B cell (primary cell): ENCODE measurements at regions not wholly inside any gene's neighbourhood (a gene's known extent, or its start where the extent isn't known, plus 50 kb on each side); places are given as distances from the start of the nearest gene placed in this dataset.

Experiments used
- ATAC-seq: fragments of 200-7000 bp; cut with Tn5 transposase; one replicate; pipeline ENCODE4 v1.10.0; 2021; ENCODE audit warnings: low read depth, mild to moderate bottlenecking, moderate number of reproducible peaks, moderate library complexity
- CTCF ChIA-PET: fragments of 350-600 bp; sonication (Branson Sonifier 250); formaldehyde crosslinking; loops from one replicate; lab custom pipeline; 2021; ENCODE audit warnings: antibody characterized with exemption, inconsistent platforms; lab: Charles Lee
- POLR2A ChIA-PET: fragments of 350-600 bp; sonication (Branson Sonifier 250); formaldehyde crosslinking; loops from one replicate; lab custom pipeline; 2021; ENCODE audit warnings: antibody characterized with exemption; lab: Charles Lee
- DNase-seq: peaks from one replicate; pipeline ENCODE4 v3.0.0; 2013
- H2AFZ ChIP-seq: 2 replicates; pipeline ENCODE4 v1.6.1; 2012; ENCODE audit warnings: mild to moderate bottlenecking, low read depth, low read length; ENCODE audit not compliant: insufficient read depth, poor library complexity, severe bottlenecking
- H3K27ac ChIP-seq, 2 donors: 1 replicate in 1 of 2; 2 replicates in 1 of 2; pipeline ENCODE4 v1.5.1; 2012 to 2013; ENCODE audit warnings: low read length in 2 of 2, mild to moderate bottlenecking in 2 of 2, moderate library complexity in 1 of 2
- H3K27me3 ChIP-seq, 4 experiments: fragments of 200-600 bp in 1 of 4; sonication (generic) in 1 of 4; replicated peaks in 1 of 4; 1 replicate in 2 of 4; 2 replicates in 2 of 4; pipeline versions ENCODE4 v1.6.1 to v1.7.0; 2013 to 2016; ENCODE audit warnings: low read length in 3 of 4, mild to moderate bottlenecking in 2 of 4, mixed read lengths in 1 of 4, moderate library complexity in 1 of 4; ENCODE audit not compliant: insufficient read depth in 4 of 4, control insufficient read depth in 3 of 4; ENCODE audit errors: control extremely low read depth in 1 of 4
- H3K36me3 ChIP-seq, 2 experiments: replicated peaks in 1 of 2; 1 replicate in 1 of 2; 2 replicates in 1 of 2; pipeline versions ENCODE4 v1.6.1 to v1.7.1; 2013; ENCODE audit warnings: low read length in 1 of 2; ENCODE audit not compliant: insufficient read depth in 2 of 2, control insufficient read depth in 1 of 2; ENCODE audit errors: control extremely low read depth in 1 of 2, extremely low read depth in 1 of 2
- H3K4me1 ChIP-seq, 2 donors: fragments of 200-600 bp in 1 of 2; sonication (generic) in 1 of 2; 1 replicate in 1 of 2; 2 replicates in 1 of 2; pipeline versions ENCODE4 v1.5.1 to v1.6.1; 2013 to 2017; ENCODE audit warnings: low read length in 2 of 2; ENCODE audit not compliant: control insufficient read depth in 2 of 2, insufficient read depth in 2 of 2
- H3K4me2 ChIP-seq: replicated peaks from 2 replicates; pipeline ENCODE3; 2012; ENCODE audit warnings: mild to moderate bottlenecking, low read depth, low read length; ENCODE audit not compliant: poor library complexity, severe bottlenecking
- H3K4me3 ChIP-seq, 5 experiments: fragments of 200-600 bp in 1 of 5; sonication (generic) in 1 of 5; 1 replicate in 3 of 5; 2 replicates in 2 of 5; pipeline versions ENCODE4 v1.5.1 to v1.7.0; 2011 to 2016; ENCODE audit warnings: low read length in 4 of 5, mild to moderate bottlenecking in 4 of 5, low read depth in 2 of 5, control low read depth in 1 of 5, moderate library complexity in 1 of 5; ENCODE audit not compliant: insufficient read depth in 1 of 5; ENCODE audit errors: control extremely low read depth in 1 of 5, extremely low read depth in 1 of 5
- H3K79me2 ChIP-seq: fragments of 200-600 bp; sonication (generic); one replicate; pipeline ENCODE4 v1.6.0; 2016; ENCODE audit warnings: low read length; ENCODE audit not compliant: control insufficient read depth, insufficient read depth
- H3K9ac ChIP-seq: fragments of 200-600 bp; sonication (generic); 2 replicates; pipeline ENCODE4 v1.6.1; 2017; ENCODE audit warnings: mild to moderate bottlenecking, low read length, moderate library complexity
- H3K9me3 ChIP-seq, 3 donors: one replicate each; pipeline versions ENCODE4 v1.6.1 to v1.7.1; 2013; ENCODE audit warnings: low read length in 2 of 3; ENCODE audit not compliant: control insufficient read depth in 2 of 3, insufficient read depth in 1 of 3; ENCODE audit errors: control extremely low read depth in 1 of 3
- H4K20me1 ChIP-seq: 2 replicates; pipeline ENCODE4 v1.6.0; 2012; ENCODE audit warnings: mild to moderate bottlenecking, low read length; ENCODE audit not compliant: insufficient read depth, control insufficient read depth, poor library complexity, severe bottlenecking
- H3K27ac Mint-ChIP-seq: one replicate; pipeline ENCODE4 v1.8.0; 2021; ENCODE audit warnings: mixed read lengths
- H3K27me3 Mint-ChIP-seq: one replicate; pipeline ENCODE4 v1.8.0; 2021; ENCODE audit warnings: mixed read lengths
- H3K4me1 Mint-ChIP-seq: one replicate; pipeline ENCODE4 v1.8.0; 2021; ENCODE audit warnings: mixed read lengths
- H3K4me3 Mint-ChIP-seq: one replicate; pipeline ENCODE4 v1.8.0; 2021; ENCODE audit warnings: mixed read lengths
- H3K9me3 Mint-ChIP-seq: one replicate; pipeline ENCODE4 v1.8.0; 2022; ENCODE audit warnings: mixed read lengths; ENCODE audit not compliant: insufficient read depth
- EZH2 ChIP-seq: IDR thresholded peaks from 2 replicates; pipeline ENCODE4 v1.6.1; 2012; ENCODE audit warnings: borderline replicate concordance, low read depth, mild to moderate bottlenecking, moderate library complexity, low read length; ENCODE audit not compliant: insufficient read depth, poor library complexity, severe bottlenecking
- WGBS: methylation state at CpG from one replicate; pipeline ENCODE4 v1.1.5; 2013; ENCODE audit warnings: missing lambda C conversion rate; ENCODE audit not compliant: insufficient coverage; 5-methylcytosine and 5-hydroxymethylcytosine counted together
- intact Hi-C: fragments of 100-400 bp; cut with micrococcal nuclease; formaldehyde crosslinking; loops from one replicate; pipeline ENCODE4 v1.10.0; 2022
- TF ChIP-seq, protein P1 (sequence below): fragments of 200-600 bp; IDR thresholded peaks from one replicate; pipeline ENCODE4 v1.8.0; 2022; ENCODE audit warnings: antibody characterized with exemption, mild to moderate bottlenecking

DNA sequence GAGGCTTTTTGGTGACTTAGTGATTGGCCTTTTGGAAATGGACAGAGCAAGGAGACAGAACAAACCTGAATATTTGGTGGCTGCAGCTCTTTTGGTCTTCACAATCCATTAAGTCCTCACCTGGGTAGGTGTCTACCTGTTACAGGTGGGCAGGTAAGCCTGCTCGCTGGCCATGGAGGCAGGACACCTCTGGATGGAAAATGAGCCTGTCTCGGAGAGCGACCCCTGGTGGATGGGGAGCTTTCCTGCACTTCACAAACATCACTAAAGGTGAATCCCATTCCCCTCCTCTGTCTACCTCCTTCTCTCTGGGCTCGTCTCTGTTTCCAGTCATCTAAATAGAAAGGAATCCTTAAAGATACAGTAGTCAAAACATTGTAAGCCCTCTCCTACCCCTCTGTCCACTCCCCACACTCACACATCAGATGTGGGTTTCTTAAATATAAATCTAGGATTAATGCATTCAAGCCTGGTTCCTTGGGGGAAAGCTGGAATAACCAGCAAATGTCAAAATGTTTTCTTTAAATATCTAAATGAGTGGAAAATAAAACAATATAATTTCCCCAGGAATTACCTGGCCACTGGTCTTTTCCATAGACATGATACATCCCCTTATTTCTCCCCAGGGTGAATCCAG is 304.9 kb downstream of the CDH26 start:
- H2AFZ ChIP-seq: no peak overlapping the region
- DNase-seq: peak; percentile 44
- Mint-ChIP-seq H3K4me3 (no peak overlapping the region), H3K9me3 (no peaks in the 10 kb centered on the region), H3K4me1 (no peaks in the 10 kb centered on the region), H3K27me3 (no peaks in the 10 kb centered on the region), H3K27ac (no peak overlapping the region)
- H3K36me3 ChIP-seq: no peaks in the 10 kb centered on the region
- CTCF ChIA-PET: interaction anchor here (0.7 to 4.0 kb wide), 7 partner anchors 11 to 314 kb away, joined by 3 to 32 read pairs (median 4); no protein-coding TSS in a partner anchor
- no peaks in the 10 kb centered on the region for H4K20me1 ChIP-seq
- H3K9ac ChIP-seq: no peak overlapping the region
- H3K4me2 ChIP-seq: no peak overlapping the region
- no peaks in the 10 kb centered on the region for H3K27me3 ChIP-seq
- 33% methylated on average over 1 of the region's 4 CpGs for WGBS
- H3K4me3 ChIP-seq: no peak overlapping the region
- intact Hi-C loops: no loop called here
- TF ChIP-seq, protein P1, sequence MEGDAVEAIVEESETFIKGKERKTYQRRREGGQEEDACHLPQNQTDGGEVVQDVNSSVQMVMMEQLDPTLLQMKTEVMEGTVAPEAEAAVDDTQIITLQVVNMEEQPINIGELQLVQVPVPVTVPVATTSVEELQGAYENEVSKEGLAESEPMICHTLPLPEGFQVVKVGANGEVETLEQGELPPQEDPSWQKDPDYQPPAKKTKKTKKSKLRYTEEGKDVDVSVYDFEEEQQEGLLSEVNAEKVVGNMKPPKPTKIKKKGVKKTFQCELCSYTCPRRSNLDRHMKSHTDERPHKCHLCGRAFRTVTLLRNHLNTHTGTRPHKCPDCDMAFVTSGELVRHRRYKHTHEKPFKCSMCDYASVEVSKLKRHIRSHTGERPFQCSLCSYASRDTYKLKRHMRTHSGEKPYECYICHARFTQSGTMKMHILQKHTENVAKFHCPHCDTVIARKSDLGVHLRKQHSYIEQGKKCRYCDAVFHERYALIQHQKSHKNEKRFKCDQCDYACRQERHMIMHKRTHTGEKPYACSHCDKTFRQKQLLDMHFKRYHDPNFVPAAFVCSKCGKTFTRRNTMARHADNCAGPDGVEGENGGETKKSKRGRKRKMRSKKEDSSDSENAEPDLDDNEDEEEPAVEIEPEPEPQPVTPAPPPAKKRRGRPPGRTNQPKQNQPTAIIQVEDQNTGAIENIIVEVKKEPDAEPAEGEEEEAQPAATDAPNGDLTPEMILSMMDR: peak; percentile 68
- TF ChIP-seq EZH2: no peak
- no peaks in the 10 kb centered on the region for H3K9me3 ChIP-seq
- POLR2A ChIA-PET: no interaction called here
- H3K79me2 ChIP-seq: no peaks in the 10 kb centered on the region
- ATAC-seq: no peak
- no peaks in the 10 kb centered on the region for H3K4me1 ChIP-seq
- no peak overlapping the region for H3K27ac ChIP-seq
